ENCODE measurements at regions not wholly inside any gene's neighbourhood (a gene's known extent, or its start where the extent isn't known, plus 50 kb on each side); places are given as distances from the start of the nearest gene placed in this dataset.

DNA sequence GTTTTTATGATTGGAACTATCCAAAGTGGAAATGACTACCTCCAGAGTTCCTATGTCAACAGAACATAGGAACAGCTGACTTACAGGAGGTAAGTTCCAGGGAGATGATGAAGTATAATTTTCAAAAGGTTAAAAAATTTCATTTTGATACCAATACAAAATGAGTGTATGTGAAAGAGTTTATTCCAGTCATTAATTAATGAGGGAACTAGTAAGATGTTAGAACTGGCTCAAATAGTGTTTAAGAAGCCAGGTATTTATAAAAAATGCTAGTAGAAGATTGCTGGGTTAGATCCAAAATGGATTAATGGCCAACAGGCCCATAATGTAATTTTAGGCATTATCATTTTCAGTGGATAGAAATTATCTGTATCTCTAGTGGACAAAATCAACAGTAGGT, 227.7 kb upstream of the ZBED5 start:
- H3K27ac ChIP-seq (ENCODE audit: low read depth in 1 of 2, low read length in 2 of 2), result no peak overlapping the region
- Mint-ChIP-seq H3K4me1 (ENCODE audit: low read depth) (no peaks in the 10 kb centered on the region), H3K4me3 (no peak overlapping the region), H3K9me3 (peaks cover 4% of the 10 kb centered on the region), H3K36me3 (ENCODE audit: low read depth) (no peaks in the 10 kb centered on the region), H3K27ac (no peak overlapping the region), H3K27me3 (no peaks in the 10 kb centered on the region)
- H3K27me3 ChIP-seq (ENCODE audit: control insufficient read depth in 1 of 2, insufficient read depth in 2 of 2, low read length in 2 of 2), result no peaks in the 10 kb centered on the region
- ChIA-PET POLR2A (no interaction called here), CTCF (no interaction called here)
- no peak overlapping the region for H3K4me3 ChIP-seq (ENCODE audit: low read length)
- H3K9me3 ChIP-seq (ENCODE audit: control insufficient read depth in 1 of 2, insufficient read depth in 1 of 2, low read length in 2 of 2), result no peaks in the 10 kb centered on the region
- H3K4me1 ChIP-seq (ENCODE audit: insufficient read depth, low read length), result no peaks in the 10 kb centered on the region
- ATAC-seq (ENCODE audit: poor library complexity) (no peak), DNase-seq (no peak)
- no peaks in the 10 kb centered on the region for H3K36me3 ChIP-seq (ENCODE audit: insufficient read depth, low read length)
- intact Hi-C loops (cut with DNase I, micrococcal nuclease), result no loop called here
- TF ChIP-seq, protein P1, sequence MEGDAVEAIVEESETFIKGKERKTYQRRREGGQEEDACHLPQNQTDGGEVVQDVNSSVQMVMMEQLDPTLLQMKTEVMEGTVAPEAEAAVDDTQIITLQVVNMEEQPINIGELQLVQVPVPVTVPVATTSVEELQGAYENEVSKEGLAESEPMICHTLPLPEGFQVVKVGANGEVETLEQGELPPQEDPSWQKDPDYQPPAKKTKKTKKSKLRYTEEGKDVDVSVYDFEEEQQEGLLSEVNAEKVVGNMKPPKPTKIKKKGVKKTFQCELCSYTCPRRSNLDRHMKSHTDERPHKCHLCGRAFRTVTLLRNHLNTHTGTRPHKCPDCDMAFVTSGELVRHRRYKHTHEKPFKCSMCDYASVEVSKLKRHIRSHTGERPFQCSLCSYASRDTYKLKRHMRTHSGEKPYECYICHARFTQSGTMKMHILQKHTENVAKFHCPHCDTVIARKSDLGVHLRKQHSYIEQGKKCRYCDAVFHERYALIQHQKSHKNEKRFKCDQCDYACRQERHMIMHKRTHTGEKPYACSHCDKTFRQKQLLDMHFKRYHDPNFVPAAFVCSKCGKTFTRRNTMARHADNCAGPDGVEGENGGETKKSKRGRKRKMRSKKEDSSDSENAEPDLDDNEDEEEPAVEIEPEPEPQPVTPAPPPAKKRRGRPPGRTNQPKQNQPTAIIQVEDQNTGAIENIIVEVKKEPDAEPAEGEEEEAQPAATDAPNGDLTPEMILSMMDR (IDR thresholded peaks at IDR 0.05), result no peak

DNA sequence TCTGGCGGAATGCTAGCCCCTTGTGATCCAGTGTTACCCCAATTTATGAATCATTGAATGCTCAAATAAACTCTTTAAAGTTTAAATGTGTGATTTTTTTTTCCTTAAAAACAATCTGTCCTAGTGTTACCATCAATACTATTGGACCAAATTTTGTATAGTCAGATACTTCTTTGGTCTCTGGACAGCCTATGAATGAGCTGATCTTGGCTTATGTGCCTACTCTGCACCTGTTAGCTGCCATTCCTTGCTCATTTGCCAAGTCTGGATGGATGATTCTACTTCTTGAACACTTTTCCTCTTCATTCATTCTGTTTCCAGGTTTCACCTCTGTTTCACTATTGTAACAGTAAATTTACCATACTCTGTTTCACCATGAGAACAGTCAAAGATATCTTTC, 226.5 kb upstream of the ZBED5 start:
- TF ChIP-seq, protein P1 (IDR thresholded peaks at IDR 0.05), result no peak
- intact Hi-C loops (cut with DNase I, micrococcal nuclease), result no loop called here
- H3K27me3 Mint-ChIP-seq, result no peaks in the 10 kb centered on the region

DNA sequence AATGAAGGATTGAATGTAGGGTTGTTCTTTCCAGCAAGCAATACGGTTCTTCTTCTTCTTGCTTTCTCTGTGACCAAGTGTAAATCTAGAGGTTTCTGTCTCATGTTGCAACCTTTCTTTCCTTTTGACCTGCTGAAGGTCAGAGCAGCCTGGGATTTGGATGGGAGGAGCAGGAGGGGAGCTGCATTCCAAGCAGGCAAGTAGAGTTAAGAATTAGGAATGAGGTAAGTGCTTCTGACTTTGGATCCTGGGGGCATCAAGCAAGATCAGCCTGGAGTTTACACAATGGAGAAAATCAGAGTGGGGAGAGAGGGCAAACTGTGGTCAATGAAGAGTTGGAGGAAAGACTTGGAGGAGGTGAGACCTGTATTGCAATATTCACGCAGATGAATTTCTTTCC, 225.6 kb upstream of the ZBED5 start:
- TF ChIP-seq, protein P1 (IDR thresholded peaks at IDR 0.05), result no peak
- Histone ChIP-seq H3K4me1 (ENCODE audit: insufficient read depth, low read length) (no peaks in the 10 kb centered on the region), H3K27me3 (ENCODE audit: control insufficient read depth in 1 of 2, insufficient read depth in 2 of 2, low read length in 2 of 2) (no peaks in the 10 kb centered on the region), H3K36me3 (ENCODE audit: insufficient read depth, low read length) (no peaks in the 10 kb centered on the region), H3K27ac (ENCODE audit: low read depth in 1 of 2, low read length in 2 of 2) (no peak overlapping the region), H3K9me3 (ENCODE audit: control insufficient read depth in 1 of 2, insufficient read depth in 1 of 2, low read length in 2 of 2) (no peaks in the 10 kb centered on the region), H3K4me3 (ENCODE audit: low read length) (no peak overlapping the region)
- Mint-ChIP-seq H3K9me3 (no peaks in the 10 kb centered on the region), H3K4me3 (no peak overlapping the region), H3K4me1 (ENCODE audit: low read depth) (no peaks in the 10 kb centered on the region), H3K27ac (no peak overlapping the region), H3K36me3 (ENCODE audit: low read depth) (no peaks in the 10 kb centered on the region), H3K27me3 (no peaks in the 10 kb centered on the region)
- intact Hi-C loops (cut with DNase I, micrococcal nuclease), result no loop called here
- ATAC-seq (ENCODE audit: poor library complexity) (no peak), DNase-seq (no peak)
- ChIA-PET POLR2A (no interaction called here), CTCF (no interaction called here)

More for the DNA sequence above, 226.5 kb upstream of the ZBED5 start:
- ChIA-PET CTCF (no interaction called here), POLR2A (no interaction called here)
- Histone ChIP-seq H3K36me3 (ENCODE audit: insufficient read depth, low read length) (no peaks in the 10 kb centered on the region), H3K27me3 (ENCODE audit: control insufficient read depth in 1 of 2, insufficient read depth in 2 of 2, low read length in 2 of 2) (no peaks in the 10 kb centered on the region), H3K27ac (ENCODE audit: low read depth in 1 of 2, low read length in 2 of 2) (no peak overlapping the region), H3K4me3 (ENCODE audit: low read length) (no peak overlapping the region), H3K9me3 (ENCODE audit: control insufficient read depth in 1 of 2, insufficient read depth in 1 of 2, low read length in 2 of 2) (no peaks in the 10 kb centered on the region), H3K4me1 (ENCODE audit: insufficient read depth, low read length) (no peaks in the 10 kb centered on the region)
- no peak overlapping the region for H3K4me3 Mint-ChIP-seq
- DNase-seq, result no peak
- no peaks in the 10 kb centered on the region for H3K4me1 Mint-ChIP-seq (ENCODE audit: low read depth)
- H3K36me3 Mint-ChIP-seq (ENCODE audit: low read depth), result no peaks in the 10 kb centered on the region
- ATAC-seq (ENCODE audit: poor library complexity), result no peak
- H3K27ac Mint-ChIP-seq, result no peak overlapping the region
- H3K9me3 Mint-ChIP-seq, result no peaks in the 10 kb centered on the region
